T-cell (primary cell): ENCODE measurements at regions not wholly inside any gene's neighbourhood (a gene's known extent, or its start where the extent isn't known, plus 50 kb on each side); places are given as distances from the start of the nearest gene placed in this dataset.

Experiments
- ATAC-seq, 4 experiments: fragments of 200-7000 bp in 3 of 4; fragments of 150-1000 bp in 1 of 4; cut with Tn5 transposase; replicated peaks in 1 of 4; 1 replicate in 3 of 4; 2 replicates in 1 of 4; pipeline ENCODE4 v1.10.0; 2021; ENCODE audit warnings: moderate library complexity in 3 of 4, mild to moderate bottlenecking in 2 of 4, moderate number of reproducible peaks in 1 of 4
- CTCF ChIA-PET, 2 donors: fragments of 300-600 bp; sonication (Branson Sonifier 250); formaldehyde crosslinking; loops; one replicate each; lab custom pipeline; 2022; ENCODE audit warnings: antibody characterized with exemption in 2 of 2; lab: Charles Lee
- POLR2A ChIA-PET, 2 donors: fragments of 300-600 bp; sonication (Branson Sonifier 250); formaldehyde crosslinking; loops; one replicate each; lab custom pipeline; 2022; ENCODE audit warnings: antibody characterized with exemption in 2 of 2; lab: Charles Lee
- DNase-seq, 35 experiments: peaks; one replicate each; pipeline versions ENCODE4 v3.0.0 to v3.0.0-alpha.2; 2013 to 2023
- H3K27ac ChIP-seq: one replicate; pipeline ENCODE4 v1.5.1; 2013; ENCODE audit warnings: low read length
- H3K27me3 ChIP-seq, 2 experiments: replicated peaks in 1 of 2; 1 replicate in 1 of 2; 2 replicates in 1 of 2; pipeline versions ENCODE4 v1.6.1 to v1.7.0; 2013; ENCODE audit warnings: low read length in 1 of 2, mixed read lengths in 1 of 2; ENCODE audit not compliant: control insufficient read depth in 2 of 2, insufficient read depth in 2 of 2; ENCODE audit errors: extremely low read depth in 1 of 2
- H3K36me3 ChIP-seq, 2 donors: 1 replicate in 1 of 2; 2 replicates in 1 of 2; pipeline versions ENCODE4 v1.6.1 to v1.7.0; 2013; ENCODE audit warnings: low read length in 1 of 2; ENCODE audit not compliant: control insufficient read depth in 2 of 2, insufficient read depth in 1 of 2; ENCODE audit errors: extremely low read depth in 1 of 2
- H3K4me1 ChIP-seq, 2 experiments: 1 replicate in 1 of 2; 2 replicates in 1 of 2; pipeline versions ENCODE4 v1.6.1 to v1.7.0; 2013; ENCODE audit warnings: low read length in 2 of 2, mixed read lengths in 1 of 2; ENCODE audit not compliant: insufficient read depth in 2 of 2, control insufficient read depth in 1 of 2; ENCODE audit errors: extremely low read depth in 1 of 2
- H3K4me3 ChIP-seq, 2 donors: 1 replicate in 1 of 2; 2 replicates in 1 of 2; pipeline versions ENCODE4 v1.5.1 to v1.7.0; 2013; ENCODE audit warnings: mild to moderate bottlenecking in 2 of 2, low read length in 1 of 2, moderate library complexity in 1 of 2; ENCODE audit not compliant: control insufficient read depth in 1 of 2; ENCODE audit errors: extremely low read depth in 1 of 2
- H3K9me3 ChIP-seq: 2 replicates; pipeline ENCODE4 v1.7.0; 2013
- H3K27ac Mint-ChIP-seq, 2 donors: one replicate each; pipeline ENCODE4 v1.8.0; 2020 to 2021; ENCODE audit warnings: mild to moderate bottlenecking in 2 of 2, mixed read lengths in 2 of 2
- H3K27me3 Mint-ChIP-seq, 2 donors: one replicate each; pipeline ENCODE4 v1.8.0; 2021 to 2022; ENCODE audit warnings: mixed read lengths in 2 of 2
- H3K36me3 Mint-ChIP-seq: one replicate; pipeline ENCODE4 v1.8.0; 2021; ENCODE audit warnings: mixed read lengths
- H3K4me1 Mint-ChIP-seq, 3 donors: one replicate each; pipeline ENCODE4 v1.8.0; 2020 to 2022; ENCODE audit warnings: mixed read lengths in 3 of 3, mild to moderate bottlenecking in 1 of 3
- H3K4me3 Mint-ChIP-seq, 3 donors: one replicate each; pipeline ENCODE4 v1.8.0; 2020 to 2022; ENCODE audit warnings: mild to moderate bottlenecking in 3 of 3, mixed read lengths in 3 of 3, moderate library complexity in 3 of 3
- H3K9me3 Mint-ChIP-seq, 3 donors: one replicate each; pipeline ENCODE4 v1.8.0; 2020 to 2022; ENCODE audit warnings: mixed read lengths in 3 of 3
- WGBS: methylation state at CpG from one replicate; pipeline ENCODE4 v1.1.5; 2013; ENCODE audit warnings: missing lambda C conversion rate; ENCODE audit not compliant: insufficient coverage; 5-methylcytosine and 5-hydroxymethylcytosine counted together

DNA sequence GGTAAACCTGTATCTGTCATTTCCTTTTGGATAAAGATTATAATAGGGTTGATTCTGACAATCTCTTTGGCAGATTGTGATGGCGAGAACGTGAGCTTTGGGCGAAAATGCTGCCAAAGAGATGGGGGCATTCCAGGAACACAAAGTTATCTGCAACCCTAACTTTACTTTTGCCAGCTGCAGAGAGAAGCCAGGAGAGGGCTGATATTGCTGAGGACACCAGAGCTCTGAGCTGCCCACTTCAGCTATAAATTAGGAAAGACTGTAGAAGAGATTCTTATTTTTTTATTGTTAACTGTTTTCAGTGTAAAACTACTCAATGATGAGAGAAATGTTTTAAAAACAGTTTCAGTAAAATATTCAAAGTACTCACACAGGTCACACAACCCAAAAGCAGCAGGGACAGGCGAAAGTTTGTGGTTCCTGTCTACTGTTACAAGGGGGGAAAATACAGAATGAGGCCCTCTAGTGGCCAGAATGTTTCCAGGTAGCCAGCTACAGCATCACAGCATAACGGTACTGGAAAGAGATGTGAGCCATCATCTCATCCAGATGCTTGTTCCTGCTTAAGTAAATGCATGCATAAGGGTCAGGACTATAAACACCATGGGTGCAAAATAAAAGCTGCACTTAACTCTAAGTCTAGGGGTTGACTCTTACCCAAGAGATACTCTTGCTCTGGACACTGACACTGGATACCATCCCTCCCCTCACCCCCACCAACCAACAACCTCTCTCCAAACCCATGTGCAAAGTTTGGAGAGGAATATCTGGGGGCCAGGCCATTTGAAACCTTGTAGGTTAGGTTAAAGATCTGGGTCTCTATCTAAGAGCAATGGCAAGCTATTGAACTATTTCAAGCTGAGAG lies 498.4 kb downstream of the RMST start:
- WGBS, result no CpG with 5 or more reads among the region's 5 CpGs
- CTCF ChIA-PET, result interaction anchor here in 1 of 2 donors (1.5 kb wide), 1 partner anchor 10 kb away, joined by 3 read pairs; no protein-coding TSS in a partner anchor
- H3K9me3 Mint-ChIP-seq, result peaks cover 4 to 8% (median 7%) of the 10 kb centered on the region in 3 donors
- Histone ChIP-seq H3K36me3 (no peaks in the 10 kb centered on the region), H3K4me3 (no peak overlapping the region), H3K27ac (no peak overlapping the region), H3K4me1 (no peaks in the 10 kb centered on the region), H3K9me3 (no peaks in the 10 kb centered on the region), H3K27me3 (peaks cover 0 to 5% of the 10 kb centered on the region in 2 experiments)
- no peak overlapping the region for H3K27ac Mint-ChIP-seq
- no peaks in the 10 kb centered on the region for H3K4me1 Mint-ChIP-seq
- no peak overlapping the region for H3K4me3 Mint-ChIP-seq
- H3K36me3 Mint-ChIP-seq, result no peaks in the 10 kb centered on the region
- H3K27me3 Mint-ChIP-seq, result no peaks in the 10 kb centered on the region
- POLR2A ChIA-PET, result no interaction called here
- ATAC-seq (peak in 1 of 4 experiments; percentile 30), DNase-seq (peak in 1 of 35 experiments; percentile 22)

DNA sequence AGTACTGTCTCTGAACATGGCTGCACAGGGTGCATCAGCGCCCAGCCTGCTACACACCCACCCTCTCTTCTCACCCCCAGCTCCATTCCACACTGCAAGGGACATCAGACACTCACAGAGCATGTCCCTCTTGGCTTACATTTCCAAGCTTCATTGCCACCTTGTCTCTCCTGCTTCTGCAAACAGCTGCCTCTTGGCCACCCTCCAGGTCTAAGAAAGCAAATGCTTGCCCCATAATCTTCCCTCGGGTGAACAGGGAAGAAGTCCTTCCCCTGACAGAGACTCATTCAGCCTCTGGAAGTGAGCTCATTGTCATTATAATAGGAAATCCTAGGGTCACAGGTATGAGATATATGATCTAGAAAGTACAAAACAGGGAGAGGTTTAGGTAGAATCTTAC lies 505.2 kb downstream of the RMST start:
- whole genome bisulfite sequencing, result 15% methylated on average over 1 of the region's 2 CpGs
- ATAC-seq, result no peak
- Histone ChIP-seq H3K27ac (no peak overlapping the region), H3K4me1 (no peaks in the 10 kb centered on the region), H3K9me3 (no peaks in the 10 kb centered on the region), H3K36me3 (no peaks in the 10 kb centered on the region), H3K27me3 (peaks cover 0 to 5% of the 10 kb centered on the region in 2 experiments), H3K4me3 (no peak overlapping the region)
- Mint-ChIP-seq H3K4me1 (no peaks in the 10 kb centered on the region), H3K27me3 (peaks cover 0 to 5% of the 10 kb centered on the region in 2 donors), H3K36me3 (no peaks in the 10 kb centered on the region), H3K9me3 (no peaks in the 10 kb centered on the region), H3K27ac (no peak overlapping the region), H3K4me3 (no peak overlapping the region)
- DNase-seq, result no peak
- ChIA-PET POLR2A (no interaction called here), CTCF (no interaction called here)

DNA sequence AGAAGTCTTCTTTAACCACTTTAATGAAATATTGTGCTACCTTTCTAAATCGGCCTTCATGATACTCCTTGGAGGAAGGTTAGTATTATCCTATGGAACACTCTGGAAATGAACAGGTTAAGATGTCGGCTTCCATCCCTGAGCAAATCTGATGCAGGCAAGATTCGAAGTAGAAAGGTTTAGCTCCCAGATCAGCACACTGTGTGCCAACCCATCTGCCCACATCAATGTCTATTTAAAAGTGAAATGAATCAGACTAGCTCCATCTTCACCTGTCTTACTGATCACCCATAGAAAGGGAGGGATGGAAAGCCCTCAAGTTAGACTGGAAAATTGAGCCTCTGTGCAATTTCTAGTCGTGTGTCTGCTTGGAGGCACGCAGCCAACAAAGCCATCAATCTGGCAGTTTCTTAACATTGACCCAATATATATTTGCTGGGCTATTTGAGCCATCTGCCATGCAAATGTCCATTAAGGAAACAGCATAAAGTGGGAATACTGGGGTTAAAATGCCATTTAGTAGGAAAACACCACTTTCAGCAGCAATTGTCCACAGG lies 506.1 kb downstream of the RMST start:
- CTCF ChIA-PET, result no interaction called here
- 38% methylated on average over 2 of the region's 5 CpGs for WGBS
- H3K36me3 Mint-ChIP-seq, result no peaks in the 10 kb centered on the region
- ATAC-seq (no peak), DNase-seq (no peak)
- H3K27me3 Mint-ChIP-seq, result peaks cover 0 to 5% of the 10 kb centered on the region in 2 donors
- POLR2A ChIA-PET, result no interaction called here
- H3K9me3 Mint-ChIP-seq, result no peaks in the 10 kb centered on the region
- Histone ChIP-seq H3K36me3 (no peaks in the 10 kb centered on the region), H3K27me3 (peaks cover 0 to 5% of the 10 kb centered on the region in 2 experiments), H3K9me3 (no peaks in the 10 kb centered on the region), H3K4me1 (no peaks in the 10 kb centered on the region), H3K4me3 (no peak overlapping the region), H3K27ac (no peak overlapping the region)
- no peak overlapping the region for H3K27ac Mint-ChIP-seq
- H3K4me1 Mint-ChIP-seq, result no peaks in the 10 kb centered on the region
- no peak overlapping the region for H3K4me3 Mint-ChIP-seq

DNA sequence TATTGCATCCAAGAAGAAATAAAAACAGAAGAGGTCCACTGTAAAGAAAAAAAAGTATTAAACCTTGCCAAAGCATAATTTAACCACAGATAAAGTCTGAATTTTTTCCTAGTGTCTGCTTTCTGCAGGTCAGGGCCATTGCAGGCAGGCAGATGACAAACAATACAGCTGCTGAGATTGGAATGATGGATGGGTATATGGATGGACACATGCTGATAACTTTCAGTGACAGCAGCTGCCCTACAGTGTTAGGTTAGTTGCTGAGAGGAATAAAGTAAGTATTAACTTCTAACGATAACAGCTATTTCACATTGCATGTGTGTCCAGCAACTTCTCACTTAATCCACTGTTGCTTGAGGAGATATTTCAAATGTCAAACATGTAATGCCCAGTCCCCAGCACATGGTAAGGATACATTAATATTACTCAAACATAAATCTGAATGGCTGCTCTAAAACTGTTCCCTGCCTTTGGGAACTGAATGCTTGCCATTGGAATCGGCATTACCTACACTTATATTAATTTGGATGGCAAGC lies 515.3 kb downstream of the RMST start:
- Histone ChIP-seq H3K9me3 (no peaks in the 10 kb centered on the region), H3K36me3 (no peaks in the 10 kb centered on the region), H3K4me1 (no peaks in the 10 kb centered on the region), H3K27ac (no peak overlapping the region), H3K4me3 (no peak overlapping the region), H3K27me3 (peaks cover 0 to 6% of the 10 kb centered on the region in 2 experiments)
- H3K4me1 Mint-ChIP-seq, result no peaks in the 10 kb centered on the region
- peaks cover 0 to 5% (median 2%) of the 10 kb centered on the region in 3 donors for H3K9me3 Mint-ChIP-seq
- no peaks in the 10 kb centered on the region for H3K36me3 Mint-ChIP-seq
- peaks cover 0 to 8% of the 10 kb centered on the region in 2 donors for H3K27me3 Mint-ChIP-seq
- no peak overlapping the region for H3K4me3 Mint-ChIP-seq
- DNase-seq, result no peak
- no peak for ATAC-seq
- no CpG with 5 or more reads among the region's 2 CpGs for WGBS
- ChIA-PET POLR2A (no interaction called here), CTCF (no interaction called here)
- no peak overlapping the region for H3K27ac Mint-ChIP-seq

DNA sequence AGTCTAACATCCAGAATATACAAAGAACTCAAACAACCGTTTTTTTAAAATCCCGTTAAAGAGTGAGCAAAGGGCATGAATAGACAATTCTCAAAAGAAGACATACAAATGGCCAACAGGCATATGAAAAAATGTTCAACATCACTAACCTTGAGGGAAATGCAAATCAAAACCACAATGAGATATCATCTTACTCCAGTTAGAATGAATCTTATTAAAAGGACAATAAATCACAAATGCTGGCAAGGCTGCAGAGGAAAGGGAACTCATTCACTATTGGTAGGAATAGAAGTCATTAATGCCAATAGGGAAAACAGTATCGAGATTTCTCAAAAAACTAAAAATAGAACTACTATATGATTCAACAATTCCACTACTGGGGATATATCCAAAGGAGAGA lies 520.1 kb downstream of the RMST start:
- Histone ChIP-seq H3K4me1 (no peaks in the 10 kb centered on the region), H3K9me3 (no peaks in the 10 kb centered on the region), H3K36me3 (no peaks in the 10 kb centered on the region), H3K27ac (no peak overlapping the region), H3K27me3 (peaks cover 0 to 6% of the 10 kb centered on the region in 2 experiments), H3K4me3 (no peak overlapping the region)
- ATAC-seq (no peak), DNase-seq (no peak)
- Mint-ChIP-seq H3K4me3 (no peak overlapping the region), H3K27me3 (no peaks in the 10 kb centered on the region), H3K9me3 (peaks cover 0 to 4% (median 2%) of the 10 kb centered on the region in 3 donors), H3K4me1 (no peaks in the 10 kb centered on the region), H3K27ac (no peak overlapping the region), H3K36me3 (no peaks in the 10 kb centered on the region)
- ChIA-PET POLR2A (no interaction called here), CTCF (no interaction called here)
- WGBS, result no CpG with 5 or more reads among the region's 3 CpGs

GRCh38 chr12:97983796-97984195 lies 521.2 kb downstream of the RMST start:
- Histone ChIP-seq H3K4me3 (no peak overlapping the region), H3K9me3 (no peaks in the 10 kb centered on the region), H3K27me3 (peaks cover 0 to 6% of the 10 kb centered on the region in 2 experiments), H3K27ac (no peak overlapping the region), H3K4me1 (no peaks in the 10 kb centered on the region), H3K36me3 (no peaks in the 10 kb centered on the region)
- Mint-ChIP-seq H3K27me3 (no peaks in the 10 kb centered on the region), H3K27ac (no peak overlapping the region), H3K36me3 (no peaks in the 10 kb centered on the region), H3K4me3 (no peak overlapping the region), H3K9me3 (peaks cover 0 to 5% (median 2%) of the 10 kb centered on the region in 3 donors), H3K4me1 (no peaks in the 10 kb centered on the region)
- ATAC-seq, result no peak
- ChIA-PET CTCF (no interaction called here), POLR2A (no interaction called here)
- WGBS, result 71% methylated on average over 2 of the region's 3 CpGs
- DNase-seq, result no peak
